AG04449 (cell line): ENCODE measurements at regions not wholly inside any gene's neighbourhood (a gene's known extent, or its start where the extent isn't known, plus 50 kb on each side); places are given as distances from the start of the nearest gene placed in this dataset.

Experiments used
- CTCF ChIA-PET: fragments of 350-600 bp; formaldehyde crosslinking; extraction: SDS; loops from one replicate; lab custom pipeline; 2021; ENCODE audit warnings: antibody characterized with exemption; lab: Yijun Ruan, JAX
- POLR2A ChIA-PET: fragments of 400-600, 350-600 bp; formaldehyde crosslinking; extraction: SDS; loops from one replicate; lab custom pipeline; 2020; ENCODE audit warnings: antibody characterized with exemption, inconsistent platforms; lab: Yijun Ruan, JAX
- DNase-seq: peaks from one replicate; pipeline ENCODE4 v3.0.0-alpha.2; 2010; ENCODE audit warnings: low read depth, low spot score
- H3K4me3 ChIP-seq: 2 replicates; pipeline ENCODE4 v1.5.1; 2011; ENCODE audit warnings: low read depth, mild to moderate bottlenecking, control low read depth, low read length
- TF ChIP-seq, protein P1 (sequence below): IDR thresholded peaks from one replicate; pipeline ENCODE4 v1.5.1; 2011; ENCODE audit warnings: mild to moderate bottlenecking, moderate library complexity, low read length, control low read depth, inconsistent platforms; ENCODE audit not compliant: insufficient read depth; ENCODE audit errors: missing control alignments

DNA sequence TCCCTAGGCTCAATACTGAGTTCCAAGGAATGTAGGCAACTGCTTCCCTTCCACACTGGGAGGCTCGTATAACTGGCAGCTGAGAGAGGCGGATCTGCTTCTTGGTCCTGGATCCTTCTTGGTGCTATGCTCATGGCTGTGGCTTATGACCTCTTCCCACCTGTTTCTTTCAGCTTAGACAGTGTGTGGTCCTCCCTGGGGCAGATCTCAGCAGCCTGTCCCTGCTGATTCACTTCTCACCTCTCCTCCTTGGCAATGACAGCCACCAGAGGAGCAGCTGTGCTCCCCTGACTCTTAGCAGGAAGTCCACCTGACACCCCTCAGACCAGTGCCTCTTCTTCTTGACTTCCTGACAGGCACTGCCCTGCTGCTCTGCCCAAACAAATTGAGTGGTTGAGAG lies 75.1 kb upstream of the PTGFRN start:
- CTCF ChIA-PET: interaction anchor here (1.8 kb wide), 1 partner anchor 8 kb away, joined by 9 read pairs; no protein-coding TSS in a partner anchor

GRCh38 chr1:116835161-116835560 lies 74.6 kb upstream of the PTGFRN start:
- ChIA-PET POLR2A (no interaction called here), CTCF (no interaction called here)
- no peak overlapping the region for H3K4me3 ChIP-seq
- TF ChIP-seq, protein P1, sequence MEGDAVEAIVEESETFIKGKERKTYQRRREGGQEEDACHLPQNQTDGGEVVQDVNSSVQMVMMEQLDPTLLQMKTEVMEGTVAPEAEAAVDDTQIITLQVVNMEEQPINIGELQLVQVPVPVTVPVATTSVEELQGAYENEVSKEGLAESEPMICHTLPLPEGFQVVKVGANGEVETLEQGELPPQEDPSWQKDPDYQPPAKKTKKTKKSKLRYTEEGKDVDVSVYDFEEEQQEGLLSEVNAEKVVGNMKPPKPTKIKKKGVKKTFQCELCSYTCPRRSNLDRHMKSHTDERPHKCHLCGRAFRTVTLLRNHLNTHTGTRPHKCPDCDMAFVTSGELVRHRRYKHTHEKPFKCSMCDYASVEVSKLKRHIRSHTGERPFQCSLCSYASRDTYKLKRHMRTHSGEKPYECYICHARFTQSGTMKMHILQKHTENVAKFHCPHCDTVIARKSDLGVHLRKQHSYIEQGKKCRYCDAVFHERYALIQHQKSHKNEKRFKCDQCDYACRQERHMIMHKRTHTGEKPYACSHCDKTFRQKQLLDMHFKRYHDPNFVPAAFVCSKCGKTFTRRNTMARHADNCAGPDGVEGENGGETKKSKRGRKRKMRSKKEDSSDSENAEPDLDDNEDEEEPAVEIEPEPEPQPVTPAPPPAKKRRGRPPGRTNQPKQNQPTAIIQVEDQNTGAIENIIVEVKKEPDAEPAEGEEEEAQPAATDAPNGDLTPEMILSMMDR: no peak
- DNase-seq: no peak

More for the DNA sequence above, 75.1 kb upstream of the PTGFRN start:
- POLR2A ChIA-PET: no interaction called here
- H3K4me3 ChIP-seq: no peak overlapping the region
- DNase-seq: no peak
- TF ChIP-seq, protein P1: no peak

GRCh38 chr1:116836099-116836498 lies 73.6 kb upstream of the PTGFRN start:
- POLR2A ChIA-PET: no interaction called here
- H3K4me3 ChIP-seq: no peak overlapping the region
- TF ChIP-seq, protein P1: no peak
- CTCF ChIA-PET: no interaction called here
- no peak for DNase-seq

GRCh38 chr1:116841569-116842344 lies 68.0 kb upstream of the PTGFRN start:
- ChIA-PET CTCF (interaction anchor here (0.9 to 3.3 kb wide), 9 partner anchors 8 to 219 kb away, joined by 3 to 12 read pairs (median 4); partner anchors contain the start of gene TTF2), POLR2A (interaction anchor here (1.0 to 1.5 kb wide), 2 partner anchors 12 to 64 kb away, joined by 3 to 4 read pairs; no protein-coding TSS in a partner anchor)
- no peak for DNase-seq
- TF ChIP-seq, protein P1: no peak
- no peak overlapping the region for H3K4me3 ChIP-seq

- TF ChIP-seq, protein P1: peak; percentile 51
- ChIA-PET CTCF (interaction anchor here (0.9 to 3.3 kb wide), 11 partner anchors 9 to 218 kb away, joined by 3 to 12 read pairs (median 4); partner anchors contain the start of gene TTF2), POLR2A (interaction anchor here (1.5 kb wide), 1 partner anchor 11 kb away, joined by 4 read pairs; no protein-coding TSS in a partner anchor)
- no peak for DNase-seq
- no peak overlapping the region for H3K4me3 ChIP-seq
Observed at GRCh38 chr1:116842654-116843053, 67.1 kb upstream of the PTGFRN start.

DNA sequence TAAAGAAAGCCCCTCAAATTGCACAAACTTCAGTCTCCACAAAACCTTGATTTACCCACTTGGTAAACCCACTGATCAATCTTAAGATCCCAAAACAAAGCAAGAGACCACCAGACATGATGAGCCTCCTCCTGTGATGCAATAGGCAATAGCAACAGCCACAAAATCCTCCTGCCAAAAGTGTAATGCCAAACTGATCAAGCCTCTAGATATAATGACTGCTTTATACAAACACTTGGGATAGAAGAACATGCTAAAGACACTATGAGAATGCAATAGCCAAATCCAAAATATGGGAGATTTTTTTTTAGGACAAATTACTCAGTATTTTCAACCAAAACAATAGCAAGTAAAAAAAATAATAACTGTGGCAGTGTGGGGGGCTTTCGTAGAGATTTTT lies 64.9 kb upstream of the PTGFRN start:
- TF ChIP-seq, protein P1: no peak
- ChIA-PET POLR2A (no interaction called here), CTCF (no interaction called here)
- DNase-seq: no peak
- H3K4me3 ChIP-seq: no peak overlapping the region
